LoVo (cell line): ENCODE measurements at regions not wholly inside any gene's neighbourhood (a gene's known extent, or its start where the extent isn't known, plus 50 kb on each side); places are given as distances from the start of the nearest gene placed in this dataset.
"Not testable (repeated sequence)": the region's sequence is repeated elsewhere in the genome, so short reads cannot be mapped to it uniquely, and the experiment has no call there.

Experiments
- DNase-seq: peaks from one replicate; pipeline ENCODE4 v3.0.0-alpha.2; 2016; ENCODE audit warnings: low spot score

- no peak for DNase-seq
Measured at GRCh38 chr10:57960406-57960805, 307.3 kb downstream of the IPMK start.

- DNase-seq: no peak
Measured at GRCh38 chr10:57959318-57960006, 308.2 kb downstream of the IPMK start.

- no peak for DNase-seq
Measured at GRCh38 chr10:57955076-57955475, 312.6 kb downstream of the IPMK start.

- DNase-seq: no peak
Measured at GRCh38 chr10:57952741-57953140, 315.0 kb downstream of the IPMK start.

GRCh38 chr10:57950442-57950974, 317.2 kb downstream of the IPMK start:
- no peak for DNase-seq

GRCh38 chr10:57948796-57949195, 318.9 kb downstream of the IPMK start:
- no peak for DNase-seq

GRCh38 chr10:57946833-57947232, 320.9 kb downstream of the IPMK start:
- DNase-seq: no peak

- DNase-seq: no peak
Measured at GRCh38 chr10:57943701-57944100, 324.0 kb downstream of the IPMK start.

- peak; percentile 10 for DNase-seq
Measured at GRCh38 chr10:57925045-57925444, 342.6 kb downstream of the IPMK start.

- no peak for DNase-seq
Measured at GRCh38 chr10:57921140-57921539, 346.6 kb downstream of the IPMK start.

- peak; percentile 57 for DNase-seq
Measured at GRCh38 chr10:57919864-57920263, 347.8 kb downstream of the IPMK start.

- no peak for DNase-seq
Measured at GRCh38 chr10:57917019-57917418, 350.7 kb downstream of the IPMK start.

- DNase-seq: no peak
Measured at GRCh38 chr10:57905861-57906260, 361.8 kb downstream of the IPMK start.

- no peak for DNase-seq
Measured at GRCh38 chr10:57905010-57905409, 362.7 kb downstream of the IPMK start.

- no peak for DNase-seq
Measured at GRCh38 chr10:57898231-57898630, 369.5 kb downstream of the IPMK start.

- no peak for DNase-seq
Measured at GRCh38 chr10:57897611-57898010, 370.1 kb downstream of the IPMK start.

- DNase-seq: no peak
Measured at GRCh38 chr10:57894361-57894760, 373.3 kb downstream of the IPMK start.

- peak; percentile 19 for DNase-seq
Measured at GRCh38 chr10:57891201-57892006, 376.3 kb downstream of the IPMK start.

GRCh38 chr10:57890691-57891090, 377.0 kb downstream of the IPMK start:
- no peak for DNase-seq

- not testable (repeated sequence) for DNase-seq
Measured at GRCh38 chr10:57885618-57885968, 382.1 kb downstream of the IPMK start.

- no peak for DNase-seq
Measured at GRCh38 chr10:57884965-57885617, 382.6 kb downstream of the IPMK start.

GRCh38 chr10:57884407-57884806, 383.3 kb downstream of the IPMK start:
- no peak for DNase-seq
